ENCODE measurements at regions not wholly inside any gene's neighbourhood (a gene's known extent, or its start where the extent isn't known, plus 50 kb on each side); places are given as distances from the start of the nearest gene placed in this dataset.

DNA sequence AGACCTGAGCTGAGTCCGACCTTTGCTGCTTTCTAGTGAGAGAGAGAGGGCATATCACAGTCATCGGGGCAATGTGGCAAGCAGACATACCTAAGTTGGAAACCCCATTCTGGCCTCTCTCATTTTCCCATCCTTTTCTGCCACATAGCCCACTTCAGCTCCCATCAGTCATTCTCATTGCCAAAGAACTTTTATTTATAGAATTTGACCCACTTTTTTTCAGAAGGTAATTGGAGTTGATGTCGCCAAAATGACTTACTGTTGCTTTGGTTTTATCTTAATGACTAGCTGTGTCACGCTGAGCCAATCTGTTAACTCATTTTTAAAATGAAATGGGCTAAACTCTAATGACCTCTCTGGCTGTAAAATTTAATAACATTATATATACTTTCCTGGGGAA, 63.9 kb upstream of the RMST start:
- TF ChIP-seq CTCF (IDR thresholded peaks at IDR 0.05; ENCODE audit: insufficient read depth, low read depth, low read length) (no peak), EZH2 (IDR thresholded peaks at IDR 0.05; ENCODE audit: insufficient read depth, low read length) (no peak)
